ENCODE measurements at regions not wholly inside any gene's neighbourhood (a gene's known extent, or its start where the extent isn't known, plus 50 kb on each side); places are given as distances from the start of the nearest gene placed in this dataset.

- TF ChIP-seq ZNF302 (CRISPR knock-in tag; IDR thresholded peaks at IDR 0.05) (no peak), PBX3 (IDR thresholded peaks at IDR 0.05) (no peak), HOXA7 (CRISPR knock-in tag; IDR thresholded peaks at IDR 0.05) (no peak), CTCF (IDR thresholded peaks at IDR 0.05) (no peak), JUNB (IDR thresholded peaks at IDR 0.05) (no peak), USF2 (IDR thresholded peaks at IDR 0.05) (no peak), JUN (IDR thresholded peaks at IDR 0.05) (no peak), EP300 (IDR thresholded peaks at IDR 0.05) (no peak), ESRRA (IDR thresholded peaks at IDR 0.05; ENCODE audit: borderline replicate concordance, low read length) (no peak)
Measured at GRCh38 chr20:60695226-60696000, 556.6 kb upstream of the CDH4 start.
